GM23338 (cell line): ENCODE measurements at regions not wholly inside any gene's neighbourhood (a gene's known extent, or its start where the extent isn't known, plus 50 kb on each side); places are given as distances from the start of the nearest gene placed in this dataset.
A peak's percentile ranks its signal among the peaks of the same experiment; 100 is the strongest.

ENCODE experiments used
- ATAC-seq: fragments of 200-7000 bp; cut with Tn5 transposase; 3 replicates; pipeline ENCODE4 v1.9.1; 2020
- DNase-seq: peaks from one replicate; pipeline ENCODE4 v3.0.0-alpha.2; 2015; ENCODE audit warnings: low spot score
- H2AFZ ChIP-seq: fragments of 200-600 bp; sonication (generic); 2 replicates; pipeline ENCODE4 v1.8.0; 2016; ENCODE audit warnings: antibody characterized with exemption, mild to moderate bottlenecking, moderate library complexity
- H3F3A ChIP-seq: fragments of 200-600 bp; sonication (generic); replicated peaks from 2 replicates; pipeline ENCODE4 v1.8.0; 2017; ENCODE audit warnings: antibody characterized with exemption, mixed run types, low read depth
- H3K27ac ChIP-seq: fragments of 200-600 bp; sonication (generic); 2 replicates; pipeline ENCODE4 v1.6.1; 2016; ENCODE audit warnings: low read depth
- H3K27me3 ChIP-seq: fragments of 200-600 bp; sonication (generic); 2 replicates; pipeline ENCODE4 v1.8.0; 2016; ENCODE audit warnings: mild to moderate bottlenecking, mixed run types, moderate library complexity; ENCODE audit not compliant: insufficient read depth
- H3K36me3 ChIP-seq: fragments of 200-600 bp; sonication (generic); 2 replicates; pipeline ENCODE4 v1.8.0; 2016; ENCODE audit warnings: mild to moderate bottlenecking; ENCODE audit not compliant: insufficient read depth
- H3K4me1 ChIP-seq: fragments of 200-600 bp; sonication (generic); 2 replicates; pipeline ENCODE4 v1.8.0; 2016; ENCODE audit warnings: mild to moderate bottlenecking, moderate library complexity; ENCODE audit not compliant: insufficient read depth
- H3K4me2 ChIP-seq: fragments of 200-600 bp; sonication (generic); 2 replicates; pipeline ENCODE4 v1.7.1; 2017; ENCODE audit warnings: mixed run types
- H3K4me3 ChIP-seq: fragments of 200-600 bp; sonication (generic); 2 replicates; pipeline ENCODE4 v1.6.1; 2016; ENCODE audit warnings: mixed run types
- H3K79me2 ChIP-seq: fragments of 200-600 bp; sonication (generic); replicated peaks from 2 replicates; pipeline ENCODE4 v1.8.0; 2017; ENCODE audit warnings: mild to moderate bottlenecking; ENCODE audit not compliant: insufficient read depth
- H3K9me2 ChIP-seq: fragments of 200-600 bp; sonication (generic); 2 replicates; pipeline ENCODE4 v1.8.0; 2017; ENCODE audit not compliant: insufficient read depth
- H4K20me1 ChIP-seq: fragments of 200-600 bp; sonication (generic); replicated peaks from 2 replicates; pipeline ENCODE4 v1.8.0; 2017; ENCODE audit warnings: mild to moderate bottlenecking; ENCODE audit not compliant: insufficient read depth
- H3K27ac Mint-ChIP-seq: 2 replicates; pipeline ENCODE4 v1.8.0; 2020; ENCODE audit warnings: inconsistent platforms, mild to moderate bottlenecking, moderate library complexity, mixed read lengths
- H3K27me3 Mint-ChIP-seq: 3 replicates; pipeline ENCODE4 v1.8.0; 2022; ENCODE audit warnings: low read depth, mild to moderate bottlenecking, moderate library complexity, mixed read lengths, inconsistent platforms; ENCODE audit not compliant: insufficient read depth, poor library complexity
- H3K36me3 Mint-ChIP-seq: 3 replicates; pipeline ENCODE4 v1.8.0; 2021; ENCODE audit warnings: low read depth, mild to moderate bottlenecking, inconsistent platforms, moderate library complexity, mixed read lengths
- H3K4me1 Mint-ChIP-seq: 3 replicates; pipeline ENCODE4 v1.8.0; 2020; ENCODE audit warnings: mild to moderate bottlenecking, inconsistent platforms, mixed read lengths
- H3K4me3 Mint-ChIP-seq: 3 replicates; pipeline ENCODE4 v1.8.0; 2021; ENCODE audit warnings: moderate library complexity, mild to moderate bottlenecking, inconsistent platforms, mixed read lengths
- H3K9me3 Mint-ChIP-seq: 3 replicates; pipeline ENCODE4 v1.8.0; 2020; ENCODE audit warnings: moderate library complexity, mild to moderate bottlenecking, inconsistent platforms, mixed read lengths
- CREB1 ChIP-seq: fragments of 250-450 bp; sonication (Bioruptor Pico); IDR thresholded peaks from 2 replicates; pipeline ENCODE4 v1.5.0; 2020; ENCODE audit warnings: low read depth, mild to moderate bottlenecking, moderate library complexity
- EZH2 ChIP-seq: fragments of 200-600 bp; sonication (generic); IDR thresholded peaks from one replicate; pipeline ENCODE4 v1.8.0; 2017; ENCODE audit warnings: antibody characterized with exemption, mild to moderate bottlenecking, low read depth; ENCODE audit not compliant: unreplicated experiment
- JUNB ChIP-seq: IDR thresholded peaks from one replicate; pipeline ENCODE4 v1.6.1; 2016; ENCODE audit warnings: antibody characterized with exemption; ENCODE audit not compliant: unreplicated experiment
- NANOG ChIP-seq: IDR thresholded peaks from 2 replicates; pipeline ENCODE4 v1.6.1; 2016; ENCODE audit warnings: antibody characterized with exemption, borderline replicate concordance
- POLR2AphosphoS5 ChIP-seq: IDR thresholded peaks from 2 replicates; pipeline ENCODE4 v1.6.1; 2016; ENCODE audit warnings: antibody characterized with exemption, low read depth
- STAT1 ChIP-seq: IDR thresholded peaks from one replicate; pipeline ENCODE4 v1.6.1; 2016; ENCODE audit warnings: antibody characterized with exemption; ENCODE audit not compliant: unreplicated experiment
- ZNF114 ChIP-seq: fragments of 250-450 bp; sonication (Bioruptor Pico); IDR thresholded peaks from 2 replicates; pipeline ENCODE4 v1.5.0; 2020; ENCODE audit warnings: mild to moderate bottlenecking, moderate library complexity
- ZNF331 ChIP-seq: fragments of 250-450 bp; sonication (Bioruptor Pico); IDR thresholded peaks from 2 replicates; pipeline ENCODE4 v1.5.0; 2020; ENCODE audit warnings: low read depth, mild to moderate bottlenecking, moderate library complexity
- TF ChIP-seq, protein P1 (sequence below): fragments of 250-450 bp; sonication (Bioruptor Pico); IDR thresholded peaks from 2 replicates; pipeline ENCODE4 v1.5.0; 2020; ENCODE audit warnings: mild to moderate bottlenecking, moderate library complexity

DNA sequence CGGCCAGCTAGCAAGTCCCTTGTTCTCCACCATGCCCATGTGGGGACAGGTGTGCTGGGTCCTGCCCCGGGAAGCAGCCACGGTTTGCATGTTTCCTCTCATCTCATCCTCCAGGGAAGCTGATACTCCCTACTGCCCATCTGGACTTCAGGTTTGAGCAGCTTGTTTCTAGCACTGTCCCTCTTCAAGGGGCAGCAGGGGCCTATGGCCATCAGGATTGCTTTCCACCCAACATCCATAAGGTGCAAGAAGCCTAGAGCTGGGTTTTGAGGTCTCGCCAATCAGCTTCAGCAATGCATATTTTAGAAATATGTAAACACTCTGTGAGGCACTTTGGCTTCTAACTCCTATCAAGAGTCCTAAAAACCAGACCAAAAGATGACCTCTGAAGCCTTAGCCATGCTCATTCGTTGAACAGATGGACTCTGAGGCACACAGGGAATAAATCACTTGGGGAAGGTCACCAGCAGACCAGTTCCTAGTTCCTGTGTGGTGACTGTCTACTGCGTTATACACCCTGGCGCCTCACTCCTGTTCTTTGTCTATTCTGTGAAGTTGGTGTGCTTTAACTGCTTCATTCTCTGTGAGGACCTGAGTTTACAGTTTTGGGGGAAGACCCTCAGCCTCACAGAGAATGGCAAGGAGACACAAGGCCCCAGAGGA lies 192.6 kb upstream of the TWIST2 start (continued):
- TF ChIP-seq, protein P1, sequence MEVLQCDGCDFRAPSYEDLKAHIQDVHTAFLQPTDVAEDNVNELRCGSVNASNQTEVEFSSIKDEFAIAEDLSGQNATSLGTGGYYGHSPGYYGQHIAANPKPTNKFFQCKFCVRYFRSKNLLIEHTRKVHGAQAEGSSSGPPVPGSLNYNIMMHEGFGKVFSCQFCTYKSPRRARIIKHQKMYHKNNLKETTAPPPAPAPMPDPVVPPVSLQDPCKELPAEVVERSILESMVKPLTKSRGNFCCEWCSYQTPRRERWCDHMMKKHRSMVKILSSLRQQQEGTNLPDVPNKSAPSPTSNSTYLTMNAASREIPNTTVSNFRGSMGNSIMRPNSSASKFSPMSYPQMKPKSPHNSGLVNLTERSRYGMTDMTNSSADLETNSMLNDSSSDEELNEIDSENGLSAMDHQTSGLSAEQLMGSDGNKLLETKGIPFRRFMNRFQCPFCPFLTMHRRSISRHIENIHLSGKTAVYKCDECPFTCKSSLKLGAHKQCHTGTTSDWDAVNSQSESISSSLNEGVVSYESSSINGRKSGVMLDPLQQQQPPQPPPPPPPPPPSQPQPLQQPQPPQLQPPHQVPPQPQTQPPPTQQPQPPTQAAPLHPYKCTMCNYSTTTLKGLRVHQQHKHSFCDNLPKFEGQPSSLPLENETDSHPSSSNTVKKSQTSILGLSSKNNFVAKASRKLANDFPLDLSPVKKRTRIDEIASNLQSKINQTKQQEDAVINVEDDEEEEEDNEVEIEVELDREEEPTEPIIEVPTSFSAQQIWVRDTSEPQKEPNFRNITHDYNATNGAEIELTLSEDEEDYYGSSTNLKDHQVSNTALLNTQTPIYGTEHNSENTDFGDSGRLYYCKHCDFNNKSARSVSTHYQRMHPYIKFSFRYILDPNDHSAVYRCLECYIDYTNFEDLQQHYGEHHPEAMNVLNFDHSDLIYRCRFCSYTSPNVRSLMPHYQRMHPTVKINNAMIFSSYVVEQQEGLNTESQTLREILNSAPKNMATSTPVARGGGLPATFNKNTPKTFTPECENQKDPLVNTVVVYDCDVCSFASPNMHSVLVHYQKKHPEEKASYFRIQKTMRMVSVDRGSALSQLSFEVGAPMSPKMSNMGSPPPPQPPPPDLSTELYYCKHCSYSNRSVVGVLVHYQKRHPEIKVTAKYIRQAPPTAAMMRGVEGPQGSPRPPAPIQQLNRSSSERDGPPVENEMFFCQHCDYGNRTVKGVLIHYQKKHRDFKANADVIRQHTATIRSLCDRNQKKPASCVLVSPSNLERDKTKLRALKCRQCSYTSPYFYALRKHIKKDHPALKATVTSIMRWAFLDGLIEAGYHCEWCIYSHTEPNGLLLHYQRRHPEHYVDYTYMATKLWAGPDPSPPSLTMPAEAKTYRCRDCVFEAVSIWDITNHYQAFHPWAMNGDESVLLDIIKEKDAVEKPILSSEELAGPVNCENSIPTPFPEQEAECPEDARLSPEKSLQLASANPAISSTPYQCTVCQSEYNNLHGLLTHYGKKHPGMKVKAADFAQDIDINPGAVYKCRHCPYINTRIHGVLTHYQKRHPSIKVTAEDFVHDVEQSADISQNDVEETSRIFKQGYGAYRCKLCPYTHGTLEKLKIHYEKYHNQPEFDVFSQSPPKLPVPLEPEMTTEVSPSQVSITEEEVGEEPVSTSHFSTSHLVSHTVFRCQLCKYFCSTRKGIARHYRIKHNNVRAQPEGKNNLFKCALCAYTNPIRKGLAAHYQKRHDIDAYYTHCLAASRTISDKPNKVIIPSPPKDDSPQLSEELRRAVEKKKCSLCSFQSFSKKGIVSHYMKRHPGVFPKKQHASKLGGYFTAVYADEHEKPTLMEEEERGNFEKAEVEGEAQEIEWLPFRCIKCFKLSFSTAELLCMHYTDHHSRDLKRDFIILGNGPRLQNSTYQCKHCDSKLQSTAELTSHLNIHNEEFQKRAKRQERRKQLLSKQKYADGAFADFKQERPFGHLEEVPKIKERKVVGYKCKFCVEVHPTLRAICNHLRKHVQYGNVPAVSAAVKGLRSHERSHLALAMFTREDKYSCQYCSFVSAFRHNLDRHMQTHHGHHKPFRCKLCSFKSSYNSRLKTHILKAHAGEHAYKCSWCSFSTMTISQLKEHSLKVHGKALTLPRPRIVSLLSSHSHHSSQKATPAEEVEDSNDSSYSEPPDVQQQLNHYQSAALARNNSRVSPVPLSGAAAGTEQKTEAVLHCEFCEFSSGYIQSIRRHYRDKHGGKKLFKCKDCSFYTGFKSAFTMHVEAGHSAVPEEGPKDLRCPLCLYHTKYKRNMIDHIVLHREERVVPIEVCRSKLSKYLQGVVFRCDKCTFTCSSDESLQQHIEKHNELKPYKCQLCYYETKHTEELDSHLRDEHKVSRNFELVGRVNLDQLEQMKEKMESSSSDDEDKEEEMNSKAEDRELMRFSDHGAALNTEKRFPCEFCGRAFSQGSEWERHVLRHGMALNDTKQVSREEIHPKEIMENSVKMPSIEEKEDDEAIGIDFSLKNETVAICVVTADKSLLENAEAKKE (CRISPR knock-in tag): no peak
- TF ChIP-seq ZNF114 (no peak), STAT1 (no peak), CREB1 (CRISPR knock-in tag) (no peak), NANOG (no peak)

DNA sequence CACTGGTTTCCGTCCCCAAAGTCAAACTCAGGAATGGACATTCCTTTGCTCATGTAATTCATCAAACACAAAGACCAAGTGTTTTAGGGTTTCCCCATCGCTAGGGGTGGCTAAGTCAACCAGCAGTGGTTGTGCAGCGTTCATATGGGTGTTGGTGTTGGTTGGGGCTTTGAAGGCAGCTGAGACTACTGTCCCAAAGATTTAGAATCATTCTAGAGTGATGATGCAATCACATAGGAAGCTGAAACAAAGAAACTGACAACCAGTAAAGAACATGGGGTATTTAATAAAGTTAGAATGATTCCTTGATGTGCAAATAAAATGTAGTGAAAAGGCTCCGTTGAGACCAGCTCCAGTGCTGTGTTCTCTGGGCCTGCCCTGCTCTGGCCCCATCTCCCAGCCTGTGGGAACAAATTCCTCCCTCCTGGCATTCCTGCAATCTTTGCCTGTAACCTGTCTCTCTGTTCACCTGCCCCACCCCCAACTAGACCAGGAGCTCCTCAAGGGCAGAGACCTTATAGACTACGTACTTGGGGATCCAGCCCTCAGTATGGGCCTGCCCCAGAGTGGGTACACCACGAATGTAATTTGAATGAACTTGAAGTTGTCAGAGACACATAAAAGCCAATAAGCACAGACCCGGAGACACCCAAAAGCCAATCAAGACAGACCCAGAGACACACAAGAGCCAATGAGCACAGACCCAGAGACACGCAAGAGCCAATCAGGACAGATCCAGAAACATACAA lies 191.7 kb upstream of the TWIST2 start:
- Mint-ChIP-seq H3K27me3 (peaks cover 16% of the 10 kb centered on the region), H3K4me1 (peaks cover 39% of the 10 kb centered on the region), H3K36me3 (no peaks in the 10 kb centered on the region), H3K27ac (no peak overlapping the region), H3K4me3 (no peak overlapping the region), H3K9me3 (peaks cover 11% of the 10 kb centered on the region)
- no peak overlapping the region for H3K4me2 ChIP-seq
- H3K27me3 ChIP-seq: no peaks in the 10 kb centered on the region
- H3K36me3 ChIP-seq: no peaks in the 10 kb centered on the region
- H3K27ac ChIP-seq: no peak overlapping the region
- no peaks in the 10 kb centered on the region for H3F3A ChIP-seq
- peaks cover 12% of the 10 kb centered on the region; the same call in 1 of the 2 replicates for H3K9me2 ChIP-seq
- ATAC-seq (no peak), DNase-seq (peak; percentile 6)
- no peaks in the 10 kb centered on the region for H4K20me1 ChIP-seq
- no peak overlapping the region for H2AFZ ChIP-seq
- H3K79me2 ChIP-seq: no peaks in the 10 kb centered on the region
- no peak overlapping the region for H3K4me3 ChIP-seq
- peaks cover 4% of the 10 kb centered on the region; the same call in 1 of the 2 replicates for H3K4me1 ChIP-seq
- TF ChIP-seq CREB1 (CRISPR knock-in tag) (no peak), JUNB (no peak), POLR2AphosphoS5 (no peak), EZH2 (no peak), ZNF331 (no peak), ZNF114 (no peak)
- TF ChIP-seq, protein P1 (CRISPR knock-in tag): no peak
